ENCODE measurements at regions not wholly inside any gene's neighbourhood (a gene's known extent, or its start where the extent isn't known, plus 50 kb on each side); places are given as distances from the start of the nearest gene placed in this dataset.
"Not testable (repeated sequence)": the region's sequence is repeated elsewhere in the genome, so short reads cannot be mapped to it uniquely, and the experiment has no call there.

DNA sequence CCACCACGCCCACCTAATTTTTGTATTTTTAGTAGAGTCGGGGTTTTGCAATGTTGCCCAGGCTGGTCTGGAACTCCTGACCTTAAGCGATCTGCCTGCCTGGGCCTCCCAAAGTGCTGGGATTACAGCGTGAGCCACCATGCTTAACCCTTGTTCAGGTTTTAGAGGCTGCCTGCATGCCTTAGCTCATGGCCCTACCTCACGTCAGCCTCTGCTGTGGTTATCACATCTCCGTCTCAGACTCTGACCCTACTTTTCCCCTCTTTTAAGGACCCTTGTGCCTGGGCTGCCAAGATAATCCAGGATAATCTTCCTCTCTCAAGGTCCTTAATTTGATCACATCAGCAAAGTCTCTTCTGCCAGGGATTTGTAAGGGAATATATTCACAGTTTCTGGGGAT lies 98.2 kb upstream of the PMAIP1 start:
- DNase-seq (ENCODE audit: low read depth): no peak

DNA sequence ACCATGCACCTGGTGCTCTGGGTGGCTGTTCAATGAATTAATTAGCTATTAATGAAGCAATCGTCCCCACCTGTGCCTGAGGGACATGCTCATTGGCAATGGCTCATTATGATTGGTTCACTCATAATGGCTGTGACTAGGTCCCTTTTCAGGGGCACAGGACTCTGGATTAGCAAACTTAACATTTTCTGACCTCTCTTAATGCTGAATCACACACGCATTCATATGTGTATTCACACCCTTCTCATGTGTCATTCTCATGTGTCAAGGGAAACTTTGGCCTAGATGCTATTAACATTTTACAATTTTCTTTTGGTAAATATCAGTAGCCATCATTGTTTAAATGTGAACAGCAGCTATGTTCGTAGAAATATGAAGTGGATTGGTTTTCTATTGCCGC lies 98.9 kb upstream of the PMAIP1 start:
- no peak for DNase-seq (ENCODE audit: low read depth)

DNA sequence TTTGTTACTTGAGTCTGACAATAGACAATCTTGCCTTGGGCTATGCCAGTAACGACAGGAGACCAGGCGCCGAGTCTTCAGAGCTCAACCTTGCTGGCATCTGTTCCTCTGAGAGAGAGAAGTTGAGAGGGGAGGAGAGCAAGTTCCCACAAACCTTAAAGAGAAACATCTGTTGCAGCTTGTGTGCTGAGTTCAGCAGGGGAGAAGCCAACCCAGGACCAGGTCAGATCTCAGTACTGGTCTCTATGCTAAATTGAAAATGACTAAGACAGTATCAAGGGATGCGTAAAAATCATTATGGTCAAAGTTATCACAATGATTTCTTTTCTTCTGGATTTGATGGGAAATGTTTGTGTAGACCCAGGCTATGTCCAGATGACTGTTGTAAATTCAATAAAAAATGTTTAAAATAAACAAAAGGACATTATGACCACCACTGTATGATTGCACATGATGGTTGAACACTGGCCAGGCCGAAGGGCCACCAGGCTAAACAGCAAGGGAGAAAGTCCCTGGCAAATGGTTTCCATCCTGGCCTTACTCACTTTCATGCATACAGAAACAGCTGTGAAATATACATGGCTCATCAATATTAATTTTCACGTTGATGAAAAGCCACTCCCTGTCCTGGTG lies 100.3 kb upstream of the PMAIP1 start:
- DNase-seq (ENCODE audit: low read depth): peak; percentile 29

DNA sequence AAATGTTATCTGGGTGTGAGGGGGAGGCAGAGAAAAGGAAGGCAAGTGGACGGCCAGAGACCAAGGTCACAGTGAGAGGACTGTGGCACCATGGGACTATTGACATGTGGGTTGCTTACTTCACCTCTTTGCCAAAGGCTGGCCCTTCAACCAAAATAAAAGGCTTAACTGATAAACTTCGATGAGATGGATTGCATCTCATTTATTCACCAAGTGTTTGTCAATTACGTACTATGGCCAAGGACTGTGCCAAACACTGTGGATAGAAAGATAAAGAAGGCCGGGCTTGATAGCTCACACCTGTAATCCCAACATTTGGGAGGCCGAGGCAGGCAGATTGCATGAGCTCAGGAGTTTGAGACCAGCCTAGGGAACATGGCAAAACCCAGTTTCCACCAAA lies 98.7 kb upstream of the CCBE1 start:
- no peak for DNase-seq (ENCODE audit: low read depth)

DNA sequence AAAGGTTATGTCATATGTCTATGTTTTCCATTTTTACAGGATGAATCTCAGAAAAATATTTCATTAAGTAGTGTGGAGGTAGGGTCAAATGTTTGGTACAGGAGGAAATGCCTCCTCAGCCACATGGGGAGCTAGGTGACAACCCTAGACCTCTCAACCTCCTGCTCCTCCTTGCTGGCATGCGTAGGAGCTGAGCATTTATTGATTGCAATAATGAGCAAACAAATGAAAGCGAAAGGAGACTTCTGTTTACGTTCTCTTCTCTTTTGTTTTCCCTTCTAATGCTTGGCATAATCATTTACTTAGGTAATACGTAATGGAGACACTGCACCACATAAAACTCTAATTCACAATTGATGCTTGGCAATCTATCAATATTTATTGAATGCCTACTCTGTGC lies 95.1 kb upstream of the CCBE1 start:
- DNase-seq (ENCODE audit: low read depth): no peak

DNA sequence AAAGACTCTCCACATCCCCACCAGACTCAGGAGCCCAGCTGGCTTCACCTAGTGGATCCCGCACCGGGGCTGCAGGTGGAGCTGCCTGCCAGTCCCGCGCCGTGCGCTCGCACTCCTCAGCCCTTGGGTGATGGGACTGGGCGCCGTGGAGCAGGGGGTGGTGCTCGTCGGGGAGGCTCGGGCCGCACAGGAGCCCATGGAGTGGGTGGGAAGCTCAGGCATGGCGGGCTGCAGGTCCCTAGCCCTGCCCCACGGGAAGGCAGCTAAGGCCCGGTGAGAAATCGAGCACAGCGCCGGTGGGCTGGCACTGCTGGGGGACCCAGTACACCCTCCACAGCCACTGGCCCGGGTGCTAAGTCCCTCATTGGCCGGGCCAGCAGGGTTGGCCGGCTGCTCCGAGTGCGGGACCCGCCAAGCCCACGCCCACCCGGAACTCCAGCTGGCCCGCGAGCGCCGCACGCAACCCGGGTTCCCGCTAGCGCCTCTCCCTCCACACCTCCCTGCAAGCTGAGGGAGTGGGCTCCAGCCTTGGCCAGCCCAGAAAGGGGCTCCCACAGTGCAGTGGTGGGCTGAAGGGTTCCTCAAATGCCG lies 93.2 kb upstream of the CCBE1 start:
- not testable (repeated sequence) for DNase-seq (ENCODE audit: low read depth)

DNA sequence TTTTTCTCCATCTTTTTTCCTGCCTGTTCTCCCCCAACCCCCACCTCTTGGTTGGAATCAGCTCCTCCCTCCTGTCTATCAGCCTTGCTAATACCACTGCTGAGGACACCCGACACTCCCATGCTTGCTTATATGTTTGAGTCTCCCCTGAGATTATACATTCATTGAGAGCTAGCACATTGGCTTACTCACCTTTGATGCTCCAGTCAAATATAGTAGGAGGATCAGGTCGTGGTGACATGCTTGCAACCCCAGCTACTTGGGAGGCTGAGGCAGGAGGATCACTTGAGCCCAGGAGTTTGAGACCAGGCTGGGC lies 91.5 kb upstream of the CCBE1 start:
- DNase-seq (ENCODE audit: low read depth): no peak

DNA sequence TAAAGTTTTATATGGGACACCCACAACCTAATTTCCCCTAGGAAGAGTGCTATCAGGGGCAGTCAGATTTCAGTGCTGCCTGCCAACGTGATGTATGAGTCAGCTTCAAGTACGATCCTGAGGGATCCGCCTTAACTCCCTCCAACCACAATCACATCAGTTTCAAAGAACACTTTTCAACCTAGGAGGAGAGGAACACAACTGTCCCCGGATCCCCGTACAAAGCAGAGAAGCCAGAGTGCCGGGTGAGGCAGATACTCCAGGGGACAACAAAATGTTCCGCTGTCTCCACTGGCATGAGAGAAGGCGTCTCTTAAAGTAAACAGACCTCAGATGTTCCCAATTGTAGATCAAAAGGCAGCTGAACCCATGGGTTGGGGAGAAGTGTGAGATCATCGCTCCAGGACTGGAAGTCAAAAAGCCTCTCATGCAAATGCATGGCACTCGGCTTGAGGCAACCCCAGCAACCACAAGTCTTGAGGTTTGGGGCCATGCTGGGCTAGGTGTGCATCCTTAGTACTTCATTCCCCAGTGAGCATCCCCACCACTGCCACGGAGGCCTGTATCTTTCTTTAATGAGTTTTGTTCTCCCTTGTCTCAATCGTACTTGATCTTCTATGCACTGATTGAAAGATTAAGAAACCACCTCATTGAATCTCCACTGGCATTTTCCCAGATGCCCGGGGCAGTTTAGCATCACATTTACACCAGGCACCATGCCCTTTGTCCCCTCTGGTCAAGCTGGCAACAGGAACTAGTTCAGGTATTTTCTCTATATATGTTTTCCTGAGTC lies 91.0 kb upstream of the CCBE1 start:
- DNase-seq (ENCODE audit: low read depth): peak; percentile 90

DNA sequence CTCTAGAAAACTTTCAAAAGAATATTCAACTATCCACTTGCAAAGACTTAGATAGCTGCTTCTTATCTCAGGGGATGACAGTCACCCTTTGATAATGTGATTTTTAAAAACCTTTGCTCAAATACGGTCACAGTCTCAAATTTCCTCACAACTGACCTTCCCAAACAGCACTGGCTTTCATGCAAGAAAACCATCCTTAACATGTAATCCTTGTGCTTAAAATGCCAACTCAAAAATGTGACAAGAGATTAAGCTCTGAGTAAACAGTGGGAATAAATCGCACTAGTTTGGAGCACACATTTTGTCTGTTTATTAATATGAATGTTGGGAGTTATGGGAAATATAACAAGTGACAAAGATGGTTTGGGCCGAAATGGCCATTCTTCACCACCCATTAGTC lies 87.5 kb upstream of the CCBE1 start:
- no peak for DNase-seq (ENCODE audit: low read depth)

DNA sequence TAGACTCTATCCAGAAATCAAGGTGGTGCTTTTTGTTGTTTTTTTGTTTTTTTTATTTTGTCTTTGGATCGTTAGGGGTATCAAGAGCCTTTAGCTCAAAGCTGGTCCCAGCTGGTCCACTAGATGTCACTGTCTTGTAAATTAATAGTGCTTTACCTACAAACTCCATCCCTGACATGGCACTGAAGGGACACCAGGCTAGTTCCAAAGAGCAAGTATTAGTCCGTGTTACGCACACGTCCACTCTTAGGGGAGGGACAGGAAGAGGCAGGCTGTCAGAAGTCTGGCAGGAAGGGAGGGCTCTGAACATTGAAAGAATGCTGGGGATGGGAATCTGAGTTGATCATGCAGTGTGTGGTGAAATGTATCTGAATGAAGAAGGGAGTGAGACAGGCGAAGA lies 85.9 kb upstream of the CCBE1 start:
- peak; percentile 89 for DNase-seq (ENCODE audit: low read depth)

DNA sequence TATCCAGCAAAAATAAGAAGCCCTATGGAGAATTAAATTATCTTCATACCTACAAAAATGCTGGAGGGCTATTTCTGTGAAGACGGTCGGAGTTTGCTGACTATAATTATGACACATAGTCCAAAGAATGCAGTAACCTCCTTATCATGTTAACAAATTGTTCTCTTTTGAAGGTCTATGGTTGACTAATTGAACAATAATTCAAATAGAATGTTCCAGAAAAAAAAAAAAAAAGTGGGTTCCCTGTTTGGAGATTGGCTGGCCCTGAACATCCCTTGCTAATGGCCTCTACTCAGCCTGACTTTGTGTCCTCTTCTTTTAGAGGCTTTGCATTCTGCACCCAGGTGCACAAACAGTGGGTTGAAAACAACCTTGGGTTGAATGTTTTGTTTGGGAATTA lies 82.8 kb upstream of the CCBE1 start:
- peak; percentile 96 for DNase-seq (ENCODE audit: low read depth)

DNA sequence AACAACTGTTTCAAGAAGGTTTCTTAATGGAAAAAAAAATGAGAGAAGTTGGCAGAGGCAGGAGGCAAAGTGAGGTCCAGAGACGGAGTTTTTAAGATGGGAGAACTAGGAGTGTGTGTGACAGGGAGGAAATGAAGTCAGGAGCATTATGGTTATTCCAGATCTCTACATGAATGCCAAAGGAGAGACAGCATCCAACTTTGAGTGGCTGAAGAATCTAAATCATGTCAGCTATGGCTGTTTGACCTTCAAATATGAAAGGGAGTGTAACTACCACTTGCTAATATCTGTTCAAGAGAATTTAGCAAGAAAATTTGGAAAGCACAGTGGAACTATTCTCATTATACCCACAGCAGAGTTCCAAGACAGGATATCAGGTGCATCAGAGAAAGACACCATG lies 81.2 kb upstream of the CCBE1 start:
- no peak for DNase-seq (ENCODE audit: low read depth)

DNA sequence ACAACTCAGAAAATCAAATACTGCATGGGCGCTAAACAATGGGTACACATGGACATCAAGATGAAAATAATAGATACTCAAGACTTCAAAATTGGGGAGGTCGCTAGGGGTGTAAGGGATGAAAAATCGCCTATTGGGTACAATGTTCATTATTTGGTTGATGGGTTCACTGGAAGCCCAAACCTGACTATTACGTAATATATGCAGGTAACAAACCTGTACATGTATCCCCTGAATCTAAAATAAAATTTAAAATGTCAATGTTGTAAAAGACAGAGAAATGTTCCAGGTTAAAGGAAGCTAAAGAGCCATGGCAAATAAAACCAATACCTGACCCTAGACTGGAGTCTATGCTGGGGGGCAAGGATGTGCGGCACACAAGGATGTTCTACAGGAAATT lies 80.4 kb upstream of the CCBE1 start:
- DNase-seq (ENCODE audit: low read depth): no peak

DNA sequence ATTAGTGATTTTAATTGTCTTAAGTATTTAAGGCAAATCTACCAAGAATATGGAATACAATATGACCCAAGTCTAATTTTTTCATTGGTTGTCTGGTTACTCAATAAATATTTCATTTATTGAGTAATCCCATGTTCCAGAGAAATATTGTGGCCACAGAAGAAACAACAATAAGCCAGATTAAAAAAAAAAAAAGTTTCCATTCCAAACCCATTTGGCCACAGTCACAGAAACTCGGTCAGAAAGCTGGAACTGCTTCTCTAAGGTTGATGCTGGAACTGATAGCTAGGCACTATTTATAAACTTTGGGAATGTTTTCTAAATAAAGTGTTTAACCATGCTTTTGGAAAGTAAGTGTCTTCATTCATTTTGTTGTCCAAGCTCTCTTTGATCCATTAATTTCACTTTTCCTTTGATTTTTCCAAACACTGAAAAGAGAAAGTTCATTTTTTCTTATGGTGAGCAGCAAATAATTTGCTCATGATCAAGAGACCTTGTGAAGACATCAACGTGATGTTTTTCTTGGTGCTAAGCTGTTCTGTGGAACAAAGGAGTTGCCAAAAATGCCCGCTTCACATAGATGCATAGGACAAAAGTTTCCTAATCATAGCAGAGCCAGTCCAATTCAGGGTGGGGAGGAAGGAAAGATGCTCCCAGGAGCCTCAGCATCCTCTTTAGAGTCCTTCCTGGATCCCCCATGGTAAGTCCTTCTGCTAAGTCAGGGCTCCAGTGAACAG lies 72.1 kb upstream of the CCBE1 start:
- DNase-seq (ENCODE audit: low read depth): peak; percentile 45

DNA sequence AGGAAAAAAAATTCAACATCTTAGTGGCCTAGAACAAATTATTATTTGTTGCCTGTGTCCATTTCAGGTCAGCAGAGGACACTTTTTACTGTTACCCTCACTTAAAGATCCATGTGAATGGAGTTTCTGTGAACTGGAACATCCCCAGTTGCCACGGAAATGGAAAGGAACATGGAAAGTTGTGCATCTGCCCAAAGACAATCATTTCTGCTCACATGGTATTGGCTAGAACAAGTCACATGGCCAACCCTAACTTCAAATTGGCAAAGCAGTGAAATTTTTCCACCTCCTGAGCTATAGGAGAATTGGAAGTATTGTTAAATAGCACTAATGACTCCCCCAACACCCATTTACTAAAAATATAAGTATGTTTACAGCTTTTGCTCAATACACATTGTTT lies 71.2 kb upstream of the CCBE1 start:
- no peak for DNase-seq (ENCODE audit: low read depth)

DNA sequence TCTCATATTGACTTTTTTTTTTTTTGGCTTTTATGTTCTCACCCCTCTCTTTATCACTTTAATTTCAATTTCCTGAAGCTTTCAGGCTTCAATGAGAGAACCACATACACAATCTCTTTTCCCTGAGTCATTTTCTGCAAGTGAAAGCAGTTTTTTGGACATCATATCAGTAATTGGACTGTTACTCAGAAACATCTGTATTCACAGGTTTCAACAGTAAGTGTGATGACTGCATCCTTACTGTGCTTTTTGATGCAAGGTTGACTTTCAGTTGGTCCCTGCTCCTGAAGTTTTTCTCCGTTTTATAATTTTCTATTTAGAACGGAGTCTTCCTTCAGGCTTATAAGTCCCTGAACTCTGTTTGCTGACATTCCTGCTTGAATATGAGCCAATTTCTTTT lies 70.5 kb upstream of the CCBE1 start:
- peak; percentile 62 for DNase-seq (ENCODE audit: low read depth)

DNA sequence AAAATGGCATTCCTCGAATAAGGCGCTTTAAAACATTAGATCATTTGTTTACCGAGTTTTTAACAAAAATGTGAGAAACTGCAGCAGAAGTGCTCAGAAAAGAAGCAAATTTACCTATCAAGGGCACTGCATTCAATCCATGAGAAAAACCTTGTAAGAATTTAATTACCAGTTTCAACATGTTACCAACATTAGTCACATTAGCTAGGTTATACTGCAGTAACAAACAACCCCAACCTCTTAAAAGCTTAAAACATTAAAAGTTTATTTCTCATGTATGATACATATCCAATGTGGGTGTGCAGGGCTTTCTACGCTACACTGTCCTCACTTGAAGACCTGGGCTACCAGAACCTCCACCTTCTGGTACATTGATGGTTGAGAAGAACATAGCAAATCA lies 68.1 kb upstream of the CCBE1 start:
- no peak for DNase-seq (ENCODE audit: low read depth)

DNA sequence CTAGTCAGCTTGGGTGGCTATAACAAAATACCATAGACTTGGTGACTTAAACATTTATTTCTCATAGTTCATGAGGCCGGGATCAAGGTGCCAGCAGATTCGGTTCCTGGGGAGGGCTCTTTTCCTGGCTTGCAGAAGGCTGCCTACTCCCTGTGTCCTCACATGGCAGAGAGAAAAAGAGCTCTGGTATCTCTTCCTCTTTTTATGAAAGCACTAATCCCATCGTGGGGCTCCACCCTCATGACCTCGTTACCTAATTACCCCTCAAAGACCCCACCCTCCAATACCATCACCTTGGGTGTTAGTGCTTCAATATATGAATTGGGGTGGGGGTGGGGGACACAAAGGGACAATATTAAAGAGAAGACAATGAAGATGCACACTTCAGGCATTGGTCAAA lies 67.1 kb upstream of the CCBE1 start:
- DNase-seq (ENCODE audit: low read depth): no peak

DNA sequence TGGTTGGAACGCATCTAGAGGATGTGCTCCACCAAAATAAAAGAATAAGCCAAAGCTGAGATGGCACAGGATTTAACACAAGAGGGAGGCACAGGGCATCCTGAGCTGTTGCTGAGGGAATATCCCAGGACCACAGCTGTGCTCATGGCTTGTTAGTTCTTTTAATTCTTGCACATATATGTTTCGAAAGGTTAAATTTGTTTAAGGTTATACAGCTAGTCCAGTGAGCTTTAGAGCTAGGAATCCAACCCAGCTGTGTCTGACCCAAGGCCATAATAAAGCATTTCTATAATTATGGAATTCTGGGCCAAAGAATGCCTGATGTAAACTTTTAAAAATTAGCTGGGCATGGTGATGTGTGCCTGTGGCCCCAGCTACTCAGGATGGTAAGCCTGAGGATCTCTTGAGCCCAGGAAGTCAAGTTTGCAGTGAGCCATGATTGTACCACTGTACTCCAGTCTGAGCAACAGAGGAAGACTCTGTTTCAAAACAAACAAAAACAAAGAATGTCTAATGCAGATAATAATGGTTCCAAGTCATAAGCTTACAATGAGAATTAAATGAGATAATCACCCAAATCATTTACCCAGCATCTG lies 66.4 kb upstream of the CCBE1 start:
- no peak for DNase-seq (ENCODE audit: low read depth)

DNA sequence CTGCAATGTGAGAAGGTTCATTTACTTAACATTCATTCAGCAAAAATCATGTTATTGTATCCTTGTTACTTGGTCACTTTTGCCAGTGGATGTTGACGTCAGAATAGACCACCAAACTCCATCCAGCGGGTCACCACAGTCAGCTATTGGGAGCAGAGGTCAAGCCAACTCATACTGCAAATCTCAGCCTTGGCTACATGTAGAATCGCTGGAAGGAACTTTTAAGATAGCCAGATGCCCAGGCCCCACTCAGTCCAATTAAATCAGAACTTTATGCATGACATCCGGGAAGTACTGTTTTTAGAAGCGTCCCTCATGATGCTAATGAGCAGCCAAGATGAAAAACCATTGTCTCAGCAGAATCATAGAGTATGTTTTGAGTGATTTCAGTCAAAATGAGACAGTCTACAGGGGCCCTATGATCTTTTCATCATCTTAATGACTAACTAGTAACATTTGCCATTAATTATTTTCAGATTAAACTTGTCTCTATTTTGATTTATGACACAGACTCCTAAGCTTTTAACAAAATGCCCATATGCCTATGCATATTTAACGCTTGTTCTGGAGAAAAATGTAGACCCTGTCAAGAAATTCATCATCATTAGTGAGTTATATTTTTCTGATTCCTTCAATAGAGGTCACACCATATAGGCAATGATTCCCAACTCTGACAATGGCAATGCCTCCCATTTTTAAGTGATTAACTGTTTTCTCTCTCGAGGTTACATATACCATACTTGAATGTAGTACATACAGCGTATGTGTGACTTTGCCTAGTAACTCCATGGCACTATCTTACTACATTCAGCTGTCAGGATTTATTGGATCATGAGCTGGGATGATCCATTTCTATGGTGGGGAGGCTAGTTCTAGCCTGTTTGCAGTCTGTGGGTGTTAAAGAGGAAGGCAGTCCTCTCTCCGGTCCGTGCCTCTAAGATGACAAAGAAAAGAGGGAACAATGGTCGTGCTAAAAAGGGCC lies 63.7 kb upstream of the CCBE1 start:
- no peak for DNase-seq (ENCODE audit: low read depth)

DNA sequence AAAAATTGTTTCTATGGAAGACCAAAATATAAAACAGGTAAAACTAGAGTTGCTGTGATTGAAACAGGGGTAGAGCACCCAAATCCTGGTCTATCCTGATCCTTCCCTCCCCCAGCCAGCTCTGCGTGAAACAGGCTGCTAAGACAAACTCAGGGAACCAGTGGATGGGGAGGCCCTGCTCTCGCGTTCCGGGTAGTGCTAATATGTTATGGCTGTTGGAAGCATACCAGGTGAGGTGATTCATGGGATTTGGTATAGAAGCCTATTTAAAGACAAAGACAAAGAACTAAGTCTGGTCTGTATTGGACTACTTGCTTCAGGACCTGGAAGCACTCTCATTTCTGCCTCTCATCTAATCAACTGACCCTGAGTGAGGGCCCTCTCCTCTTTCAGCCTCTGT lies 63.0 kb upstream of the CCBE1 start:
- DNase-seq (ENCODE audit: low read depth): peak; percentile 55
